ENCODE measurements at regions not wholly inside any gene's neighbourhood (a gene's known extent, or its start where the extent isn't known, plus 50 kb on each side); places are given as distances from the start of the nearest gene placed in this dataset.

GRCh38 chr7:83704564-83704963, 55.6 kb upstream of the SEMA3E start:
- TF ChIP-seq POLR2A (IDR thresholded peaks at IDR 0.05; ENCODE audit: low read depth, low read length) (no peak), POLR2AphosphoS5 (IDR thresholded peaks at IDR 0.05; ENCODE audit: low read depth, low read length) (no peak), TAF1 (IDR thresholded peaks at IDR 0.05; ENCODE audit: low read depth, low read length) (no peak), SPI1 (IDR thresholded peaks at IDR 0.05; ENCODE audit: low read depth, low read length) (no peak)

Data from GM12891 (cell line).